HG03159 (cell line): ENCODE measurements at regions not wholly inside any gene's neighbourhood (a gene's known extent, or its start where the extent isn't known, plus 50 kb on each side); places are given as distances from the start of the nearest gene placed in this dataset.
"Not testable (repeated sequence)": the region's sequence is repeated elsewhere in the genome, so short reads cannot be mapped to it uniquely, and the experiment has no call there.

Experiments used
- ATAC-seq: cut with Tn5 transposase; IDR thresholded peaks from one replicate; pipeline ENCODE4 v1.9.1; 2021; ENCODE audit warnings: mild to moderate bottlenecking, moderate library complexity; ENCODE audit not compliant: unreplicated experiment

DNA sequence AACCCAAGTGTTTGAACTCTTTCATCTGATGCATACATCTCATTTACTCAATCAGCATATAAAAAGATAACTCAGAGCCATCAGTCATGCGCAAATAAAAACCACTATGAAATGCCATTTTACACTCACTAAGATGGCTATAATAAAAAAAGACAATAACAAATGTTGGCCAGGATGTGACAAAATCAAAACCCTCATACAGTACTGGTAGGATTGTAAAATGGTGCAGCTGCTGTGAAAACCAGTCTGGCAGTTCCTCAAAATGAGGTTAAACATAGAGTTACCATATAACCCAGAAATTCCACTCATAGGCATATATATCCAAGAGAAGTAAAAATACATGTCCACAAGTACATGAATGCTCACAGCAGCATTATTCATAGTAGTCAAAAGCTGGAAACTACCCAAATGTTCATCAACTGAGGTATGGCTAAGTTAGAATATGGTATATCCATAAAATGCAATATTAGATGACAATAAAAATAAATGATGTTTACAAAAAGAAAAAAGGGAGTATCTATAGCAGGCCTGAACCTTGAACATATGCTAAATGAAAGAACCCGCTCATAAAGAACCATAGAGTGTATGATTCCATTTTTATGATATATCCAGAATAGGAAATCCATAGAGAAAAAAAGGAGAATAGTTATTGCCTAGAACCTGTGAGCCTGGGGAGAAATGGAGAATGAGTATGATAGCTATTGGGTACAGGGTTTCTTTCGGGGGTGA, 265.1 kb downstream of the SIPA1L2 start:
- no peak for ATAC-seq

DNA sequence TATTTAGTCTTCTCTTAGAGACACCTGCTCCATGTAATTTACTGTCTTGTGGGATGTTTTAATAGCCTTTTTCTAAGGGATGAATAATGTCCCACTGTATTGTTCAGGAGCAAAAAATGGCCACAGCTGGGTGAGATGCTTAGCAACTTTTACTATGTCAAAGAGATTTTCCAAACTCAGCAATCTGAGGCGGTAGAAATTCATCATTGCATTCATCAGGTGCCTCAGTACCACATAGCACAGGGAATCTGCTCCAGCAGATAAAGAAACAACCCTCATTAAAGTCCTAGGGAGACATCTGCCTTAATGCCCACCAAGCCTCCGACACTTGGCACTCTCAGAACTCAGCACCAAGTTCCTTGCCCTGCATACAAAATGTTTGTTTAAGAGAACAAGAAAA, 266.9 kb downstream of the SIPA1L2 start:
- ATAC-seq: no peak

DNA sequence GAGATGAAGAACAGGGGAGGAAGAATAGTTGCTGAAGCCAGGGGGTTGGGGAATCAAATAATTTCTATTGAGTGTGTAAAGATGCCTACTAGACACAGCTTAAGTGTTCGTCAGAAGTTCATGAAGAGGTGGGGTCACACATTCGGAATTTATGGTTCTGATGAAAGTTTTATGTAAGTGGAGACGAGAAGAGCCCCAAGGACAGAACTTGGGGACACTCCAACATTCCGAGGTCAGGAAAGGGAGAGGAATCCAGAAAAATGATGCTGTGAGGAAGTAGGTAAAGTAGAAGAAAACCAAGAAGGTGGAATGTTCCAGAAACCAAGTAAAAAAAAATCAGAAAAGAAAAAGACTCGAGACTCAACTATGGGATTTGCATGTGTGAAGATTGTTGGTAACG, 272.5 kb downstream of the SIPA1L2 start:
- ATAC-seq: no peak

DNA sequence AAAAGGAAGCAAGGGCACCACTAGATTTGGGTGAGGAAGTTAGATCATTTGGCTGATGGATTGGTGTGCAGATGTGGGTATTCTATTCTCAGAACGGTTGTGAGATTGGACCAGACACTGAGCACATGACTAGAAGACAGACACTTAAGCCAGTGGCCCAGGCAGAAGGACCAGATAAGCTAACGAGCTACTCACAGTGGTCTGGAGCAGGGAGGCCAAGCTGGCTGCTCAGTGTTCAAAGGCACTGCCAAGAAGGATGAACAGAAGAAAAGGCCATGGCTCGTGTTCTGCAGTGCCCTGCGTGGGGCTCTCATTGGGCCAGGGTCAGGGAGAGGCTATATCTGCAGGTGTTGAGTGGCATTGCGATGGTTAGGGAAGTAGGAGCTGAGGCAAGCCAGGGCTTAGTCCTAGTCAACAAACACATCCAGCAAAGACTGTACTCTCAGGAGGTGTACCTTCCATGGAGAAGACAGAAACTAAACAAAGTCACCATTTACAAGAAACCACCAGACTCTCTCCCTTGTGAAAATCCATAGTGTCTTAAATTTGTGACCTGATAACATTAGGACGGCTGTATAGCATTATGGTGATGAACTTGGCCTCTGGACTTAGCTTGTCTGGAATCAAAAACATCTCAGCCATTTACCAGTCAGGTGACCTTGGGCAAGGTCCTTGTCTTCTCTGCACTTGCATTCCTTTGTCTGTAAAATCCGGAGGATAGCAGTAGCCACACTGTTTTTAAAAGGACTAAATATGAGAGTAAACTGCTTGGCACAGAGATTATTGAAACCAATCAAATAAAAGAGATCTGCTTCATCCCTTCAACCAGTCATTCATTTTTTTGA, 274.5 kb downstream of the SIPA1L2 start:
- ATAC-seq: no peak

DNA sequence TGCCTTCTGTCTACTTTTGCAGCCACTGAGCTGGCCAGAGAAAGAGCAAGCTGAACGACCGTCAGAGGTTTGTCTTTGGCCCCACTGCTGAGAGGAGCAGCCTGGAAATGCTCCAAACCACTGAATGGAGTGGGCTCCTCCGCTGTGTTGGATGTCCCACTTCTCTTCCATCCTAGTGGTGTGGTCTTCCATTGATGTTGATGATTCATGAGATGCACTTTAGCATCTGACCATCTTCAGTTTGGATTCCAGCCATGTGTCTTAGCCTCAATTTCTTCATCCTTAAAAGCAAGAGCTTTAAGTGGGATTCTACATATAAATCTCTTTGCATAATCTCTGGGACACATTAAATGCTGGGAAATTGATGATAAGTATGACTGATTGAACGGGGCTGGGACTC, 276.9 kb downstream of the SIPA1L2 start:
- no peak for ATAC-seq

DNA sequence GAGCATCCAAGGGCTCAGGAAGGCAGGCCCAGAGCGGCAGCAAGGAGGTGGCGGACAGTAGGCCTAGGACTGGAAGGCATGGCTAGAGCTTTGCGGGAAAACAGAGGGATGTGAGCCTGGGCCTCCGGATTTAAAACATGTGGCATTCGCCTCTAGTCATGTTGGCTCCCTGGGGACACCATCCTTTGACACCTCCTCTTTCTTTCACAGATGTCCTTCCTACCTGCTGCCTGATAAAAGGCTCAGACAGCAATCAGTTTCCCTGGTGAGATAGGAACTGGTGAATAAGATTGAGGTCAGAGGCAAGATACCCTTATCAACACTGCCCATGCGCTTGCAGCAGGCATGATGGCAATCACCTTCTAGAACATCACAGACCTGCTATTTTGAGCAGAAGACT, 277.6 kb downstream of the SIPA1L2 start:
- ATAC-seq: no peak

DNA sequence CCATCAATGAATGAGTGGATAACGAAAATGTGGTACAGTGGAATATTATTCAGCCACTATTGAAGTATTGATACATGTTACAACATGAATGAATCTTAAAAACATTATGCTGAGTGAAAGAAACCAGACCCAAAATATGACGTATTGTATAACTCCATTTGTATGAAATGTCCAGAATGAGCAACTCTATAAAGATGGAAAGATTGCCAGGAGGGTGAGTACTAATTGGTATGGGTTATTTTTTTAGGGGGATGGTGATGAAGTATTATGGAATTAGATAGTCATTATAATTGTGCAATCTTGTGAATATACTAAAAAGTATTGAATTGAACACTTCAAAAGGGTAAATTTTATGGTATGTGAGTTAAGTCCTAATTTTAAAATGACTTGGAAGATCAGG, 278.6 kb downstream of the SIPA1L2 start:
- no peak for ATAC-seq

DNA sequence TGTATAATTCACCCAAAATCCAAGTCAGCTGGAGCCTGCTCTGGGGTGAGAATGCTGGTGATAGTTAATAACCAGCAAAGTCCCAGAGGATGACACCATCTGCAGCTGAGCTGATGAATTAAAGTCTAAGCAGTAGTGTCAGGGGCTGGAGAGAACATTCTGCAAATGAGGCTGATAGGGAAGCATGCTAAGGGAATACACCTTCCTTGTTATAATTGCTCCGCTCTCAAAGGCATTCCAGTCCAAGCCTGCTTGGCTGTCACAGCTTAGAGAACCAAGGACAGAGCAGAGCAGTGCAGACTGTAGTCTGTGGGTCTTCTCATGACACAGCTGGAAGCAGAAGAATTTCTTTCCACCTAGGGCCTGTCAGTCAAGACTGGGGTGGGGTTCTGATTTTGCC, 283.1 kb downstream of the SIPA1L2 start:
- ATAC-seq: no peak

DNA sequence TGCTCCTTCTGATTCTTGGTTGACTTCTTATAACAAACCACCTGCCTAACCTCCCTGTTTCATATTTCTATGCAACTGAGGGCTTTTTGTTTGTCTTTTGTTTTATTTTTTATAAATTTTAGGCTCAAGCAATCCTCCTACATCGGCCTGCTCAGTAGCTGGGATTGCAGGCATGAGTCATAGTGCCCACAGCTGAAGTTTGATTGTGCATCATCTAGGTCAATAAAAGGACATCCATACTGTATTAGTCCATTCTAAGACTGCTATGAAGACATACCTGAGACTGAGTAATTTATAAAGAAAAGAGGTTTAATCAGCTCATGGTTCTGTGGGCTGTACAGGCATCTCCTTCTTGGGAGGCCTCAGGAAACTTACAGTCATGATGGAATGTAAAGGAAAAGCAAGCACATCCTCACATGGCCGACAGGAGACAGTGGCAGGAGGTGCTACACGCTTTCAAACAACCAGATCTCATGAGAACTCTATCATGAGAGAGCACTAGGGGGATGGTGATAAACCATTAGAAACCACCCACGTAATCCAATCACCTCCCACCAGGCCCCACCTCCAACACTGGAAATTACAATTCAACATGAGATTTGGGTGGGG, 285.0 kb downstream of the SIPA1L2 start:
- ATAC-seq: no peak

DNA sequence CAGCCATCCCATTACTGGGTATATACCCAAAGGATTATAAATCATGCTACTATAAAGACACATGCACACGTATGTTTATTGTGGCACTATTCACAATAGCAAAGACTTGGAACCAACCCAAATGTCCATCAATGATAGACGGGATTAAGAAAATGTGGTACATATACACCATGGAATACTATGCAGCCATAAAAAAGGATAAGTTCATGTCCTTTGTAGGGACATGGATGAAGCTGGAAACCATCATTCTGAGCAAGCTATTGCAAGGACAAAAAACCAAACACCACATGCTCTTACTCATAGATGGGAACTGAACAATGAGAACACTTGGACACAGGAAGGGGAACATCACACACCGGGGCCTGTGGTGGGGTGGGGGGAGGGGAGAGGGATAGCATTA, 285.7 kb downstream of the SIPA1L2 start:
- ATAC-seq: not testable (repeated sequence)

DNA sequence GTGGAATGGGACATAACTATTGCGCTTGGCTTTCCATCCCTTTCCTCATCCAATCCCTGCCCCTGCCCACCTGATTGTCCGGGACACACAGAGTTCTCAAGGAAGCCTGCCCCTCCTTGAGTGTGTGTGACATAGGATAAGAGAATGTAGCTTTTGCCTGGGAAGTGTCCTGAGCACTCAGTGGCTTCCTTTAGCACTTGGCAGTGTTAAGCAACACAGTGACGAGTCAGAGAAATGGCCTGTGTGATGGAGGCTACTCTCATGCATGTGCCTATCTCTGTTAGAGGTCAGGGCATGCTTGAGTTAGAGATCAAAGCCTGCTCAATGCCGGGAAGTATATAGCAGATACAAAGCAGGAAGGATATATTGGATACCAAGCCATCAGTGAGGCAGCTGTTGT, 289.5 kb downstream of the SIPA1L2 start:
- ATAC-seq: no peak

DNA sequence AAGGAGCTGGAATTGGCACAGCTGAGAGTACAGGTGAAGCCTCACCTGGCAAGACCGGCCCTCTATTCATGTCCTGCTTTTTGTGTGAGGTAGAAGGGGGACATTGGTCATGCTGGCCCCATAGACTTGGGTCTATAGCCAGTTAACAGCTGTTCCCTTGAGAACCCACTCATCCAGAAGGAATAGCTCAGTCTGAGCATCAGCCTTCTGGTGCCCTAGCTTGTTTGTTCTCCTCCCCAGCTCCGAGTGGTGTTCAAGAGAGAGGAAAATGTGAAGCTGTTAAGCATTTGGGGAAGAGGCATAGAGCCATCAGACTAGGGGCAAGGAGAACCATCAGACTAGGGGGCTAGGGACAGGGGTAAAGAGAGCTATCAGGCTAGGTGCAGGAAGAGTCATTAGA, 290.9 kb downstream of the SIPA1L2 start:
- no peak for ATAC-seq

DNA sequence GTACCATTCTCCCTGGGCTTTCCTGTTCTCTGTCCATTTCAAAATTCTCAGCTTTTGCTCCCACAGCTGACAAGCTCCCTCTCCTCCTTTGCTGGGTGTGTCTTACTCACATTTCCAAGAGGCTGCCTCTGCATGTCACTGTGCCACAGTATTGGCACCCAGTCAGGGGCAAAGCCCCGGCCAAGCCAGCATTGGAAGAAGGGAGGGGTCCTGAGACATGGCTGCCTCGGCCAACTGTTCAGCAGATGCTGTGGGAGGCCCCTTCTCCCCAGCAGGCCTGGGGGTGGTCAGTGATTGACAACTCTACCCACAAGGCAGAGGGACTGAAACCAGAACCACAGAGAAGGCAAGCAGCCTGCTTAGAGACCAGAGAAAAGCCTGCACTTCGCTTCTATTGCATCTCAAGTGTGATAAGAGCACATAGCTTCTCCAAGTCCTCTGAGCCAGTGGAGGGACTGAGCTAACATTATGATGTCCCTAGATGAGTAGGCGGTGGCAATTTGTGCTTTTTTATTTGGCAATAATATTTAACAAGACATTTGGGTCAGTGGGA, 294.1 kb downstream of the SIPA1L2 start:
- ATAC-seq: no peak

DNA sequence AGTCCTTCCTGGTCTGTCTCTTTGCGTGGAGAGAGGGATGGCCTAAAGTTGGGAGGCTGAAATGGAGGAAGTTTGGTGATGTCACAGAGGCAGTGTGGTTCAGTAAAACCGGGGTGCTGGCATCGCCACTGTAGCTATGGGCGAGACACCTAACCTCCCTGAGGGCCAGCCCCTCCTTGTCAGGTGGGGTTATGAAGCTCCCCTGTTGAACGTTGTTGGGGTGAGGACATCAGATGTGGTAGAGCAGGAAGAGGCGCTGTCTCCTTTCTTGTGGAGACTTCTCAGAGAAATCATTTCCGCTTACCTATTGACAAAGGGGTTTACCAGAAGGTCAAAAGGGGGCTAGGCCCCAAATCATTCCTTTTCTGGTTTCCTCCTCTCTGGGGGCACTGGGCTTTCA, 294.7 kb downstream of the SIPA1L2 start:
- no peak for ATAC-seq

DNA sequence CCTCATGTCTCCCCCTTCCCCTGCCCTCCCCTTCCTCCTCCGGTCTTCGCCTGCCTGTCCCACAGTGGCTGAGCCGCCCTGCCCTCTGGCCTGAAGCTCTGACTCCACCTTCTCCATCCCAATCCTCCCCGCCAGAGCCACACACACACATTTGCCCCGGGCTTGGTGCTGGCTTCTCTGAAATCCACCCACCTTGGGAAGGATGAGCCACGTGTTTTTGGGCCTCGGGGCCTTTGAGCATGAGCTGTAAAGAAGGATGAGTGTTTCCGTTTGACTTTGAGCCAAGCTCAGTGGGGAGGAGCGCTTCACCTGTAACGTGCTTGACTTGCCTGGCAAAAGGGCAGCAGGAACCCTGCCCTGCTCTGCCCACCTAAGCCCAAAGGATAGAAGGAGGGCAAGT, 295.1 kb downstream of the SIPA1L2 start:
- no peak for ATAC-seq

DNA sequence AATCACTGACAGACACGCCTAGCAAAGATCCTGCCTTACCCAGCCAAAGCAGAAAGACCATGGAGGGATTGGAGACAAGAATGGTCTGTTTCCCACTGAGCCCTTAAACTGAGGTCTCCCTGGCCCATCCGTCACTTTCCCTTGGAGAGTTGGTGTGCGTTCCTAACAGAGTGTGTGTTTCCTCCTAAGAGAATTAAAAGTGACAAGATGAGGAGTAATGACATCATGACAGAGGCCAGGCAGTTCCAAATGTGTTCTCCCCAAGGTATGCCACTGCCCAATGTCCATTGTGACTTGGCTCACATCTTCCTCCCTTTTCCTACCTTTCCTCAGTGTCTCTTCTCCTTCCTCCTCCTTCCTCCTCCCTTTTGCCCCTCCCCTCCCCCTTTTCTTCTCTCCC, 295.7 kb downstream of the SIPA1L2 start:
- no peak for ATAC-seq

DNA sequence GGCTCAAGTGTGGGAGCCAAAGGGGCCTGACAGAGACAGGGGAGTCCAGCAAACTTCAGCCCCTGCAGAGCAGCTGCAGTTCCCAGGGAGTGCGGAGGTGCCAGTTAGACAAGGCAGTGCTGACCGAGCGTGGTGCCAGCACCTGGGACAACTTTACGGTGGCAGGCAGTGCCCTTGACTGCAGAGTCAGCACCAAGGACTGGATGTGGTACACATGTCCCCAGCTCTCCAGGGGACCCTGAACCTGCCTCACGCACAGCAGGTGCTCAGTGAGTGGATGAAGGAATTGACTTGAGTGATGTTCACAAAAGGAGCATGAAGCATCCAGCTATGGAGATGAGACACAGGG, 296.5 kb downstream of the SIPA1L2 start:
- ATAC-seq: no peak

DNA sequence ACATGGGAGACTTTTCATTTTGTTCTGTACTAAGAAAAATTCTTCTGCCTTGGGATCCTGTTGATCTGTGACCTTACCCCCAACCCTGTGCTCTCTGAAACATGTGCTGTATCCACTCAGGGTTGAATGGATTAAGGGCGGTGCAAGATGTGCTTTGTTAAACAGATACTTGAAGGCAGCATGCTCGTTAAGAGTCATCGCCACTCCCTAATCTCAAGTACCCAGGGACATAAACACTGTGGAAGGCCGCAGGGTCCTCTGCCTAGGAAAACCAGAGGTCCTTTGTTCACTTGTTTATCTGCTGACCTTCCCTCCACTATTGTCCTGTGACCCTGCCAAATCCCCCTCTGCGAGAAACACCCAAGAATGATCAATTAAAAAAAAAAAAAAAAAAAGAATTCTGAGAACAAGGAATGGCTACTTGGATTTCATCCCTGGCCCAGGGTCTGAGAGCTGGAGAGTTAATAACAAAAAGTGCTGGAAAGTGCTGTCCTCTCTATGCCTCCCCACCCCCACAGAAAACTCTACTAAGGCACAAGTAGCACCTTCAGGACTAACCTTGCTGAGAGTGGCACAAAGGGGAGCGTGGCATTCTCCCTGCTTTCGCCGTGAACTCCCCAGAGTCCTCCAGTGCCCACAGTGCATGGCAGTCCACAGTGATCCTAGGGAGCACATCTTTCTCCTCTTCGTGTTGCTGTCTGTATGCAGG, 297.1 kb downstream of the SIPA1L2 start:
- not testable (repeated sequence) for ATAC-seq

DNA sequence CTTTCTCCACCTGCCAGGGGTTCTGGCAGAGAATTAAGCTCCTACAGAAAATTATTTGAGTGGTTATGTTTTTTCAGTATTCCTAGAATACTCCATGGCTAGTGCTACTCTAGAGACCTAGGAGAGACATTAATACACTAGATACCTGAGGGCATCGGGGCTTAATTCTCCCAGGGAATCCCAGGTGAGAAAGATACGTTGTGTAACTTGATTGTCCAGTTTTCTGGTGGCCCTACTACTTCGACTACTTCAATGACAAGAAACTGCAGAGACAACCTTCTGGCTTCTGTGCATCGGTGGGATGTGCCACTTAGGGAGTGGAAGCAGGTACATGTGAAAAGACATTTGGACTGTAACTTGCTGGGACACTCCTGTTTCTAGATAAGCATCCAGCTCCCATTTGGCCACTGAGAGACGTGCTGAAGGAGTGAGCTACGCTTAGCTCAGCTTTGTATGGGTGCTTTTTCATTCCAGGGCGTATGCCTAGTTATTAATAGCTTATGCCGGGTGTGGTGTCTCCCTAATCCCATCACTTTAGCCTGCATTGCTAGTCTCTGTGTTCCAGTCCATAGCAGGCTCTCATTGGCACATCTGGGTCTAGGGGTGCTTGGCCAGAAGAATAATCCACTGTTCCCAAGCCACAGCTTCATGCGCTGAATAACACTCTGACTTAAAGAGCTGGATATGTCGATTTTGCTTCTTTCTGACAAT, 300.7 kb downstream of the SIPA1L2 start:
- no peak for ATAC-seq

DNA sequence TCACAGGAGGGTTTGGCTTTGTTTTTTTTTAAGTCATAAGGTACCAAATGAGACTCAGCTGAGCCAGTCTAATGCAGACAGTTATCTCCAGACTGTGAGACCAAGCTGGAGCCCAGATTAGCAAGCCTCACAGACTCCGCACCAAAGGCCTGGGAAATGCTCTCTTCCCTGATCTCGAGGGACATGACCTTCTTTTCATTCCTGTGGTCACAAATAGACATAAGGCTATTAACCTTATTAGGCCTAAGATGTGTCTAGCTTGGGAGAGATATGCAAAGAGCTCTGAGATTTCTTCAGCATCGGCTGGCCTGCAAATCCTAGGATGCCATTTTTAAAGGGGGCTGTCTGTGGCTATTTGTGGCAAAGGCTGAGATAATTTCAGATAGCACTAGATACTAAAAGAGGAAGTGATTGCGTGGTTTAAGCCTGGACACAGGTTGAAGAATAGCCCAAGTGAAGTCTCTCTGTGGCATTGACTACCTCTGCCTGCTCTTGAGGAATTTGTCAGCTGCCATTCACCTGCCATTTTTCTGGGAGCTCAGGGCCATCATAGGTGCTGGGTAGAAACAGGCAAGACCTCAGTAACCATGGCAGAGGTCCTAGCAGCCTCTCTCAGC, 301.3 kb downstream of the SIPA1L2 start:
- no peak for ATAC-seq
